ENCODE measurements at regions not wholly inside any gene's neighbourhood (a gene's known extent, or its start where the extent isn't known, plus 50 kb on each side); places are given as distances from the start of the nearest gene placed in this dataset.

- ATAC-seq = no peak
- no peak overlapping the region for H3K4me3 ChIP-seq
- no peaks in the 10 kb centered on the region for H3K27me3 ChIP-seq
- intact Hi-C loops (cut with DNase I) = no loop called here
- no peak for DNase-seq
- peaks cover 0 to 28% (median 0%) of the 10 kb centered on the region in 11 donors for H3K9me3 ChIP-seq
- no peaks in the 10 kb centered on the region for H3K4me1 ChIP-seq
- H3K36me3 ChIP-seq = no peaks in the 10 kb centered on the region
- 88 to 89% methylated on average over 7 of the region's 7 CpGs for WGBS, 2 donors
- TF ChIP-seq CTCF (IDR thresholded peaks at IDR 0.05) = no peak
- no peak overlapping the region for H3K27ac ChIP-seq
Observed at GRCh38 chr4:178340468-178340867, 898.2 kb upstream of the AGA start.

- no peaks in the 10 kb centered on the region for H3K27me3 ChIP-seq
- H3K9me3 ChIP-seq = peaks cover 0 to 3% (median 0%) of the 10 kb centered on the region in 11 donors
- DNase-seq = no peak
- H3K4me1 ChIP-seq = no peaks in the 10 kb centered on the region
- no peaks in the 10 kb centered on the region for H3K36me3 ChIP-seq
- intact Hi-C loops (cut with DNase I) = no loop called here
- no peak overlapping the region for H3K27ac ChIP-seq
- no peak for TF ChIP-seq CTCF (IDR thresholded peaks at IDR 0.05)
- no peak overlapping the region for H3K4me3 ChIP-seq
- ATAC-seq = no peak
Observed at GRCh38 chr4:178344096-178344495, 901.9 kb upstream of the AGA start.

- no peaks in the 10 kb centered on the region for H3K9me3 ChIP-seq
- ATAC-seq (no peak), DNase-seq (no peak)
- TF ChIP-seq CTCF (IDR thresholded peaks at IDR 0.05) = no peak
- H3K4me3 ChIP-seq = no peak overlapping the region
- intact Hi-C loops (cut with DNase I) = no loop called here
- no peak overlapping the region for H3K27ac ChIP-seq
- H3K4me1 ChIP-seq = no peaks in the 10 kb centered on the region
- no peaks in the 10 kb centered on the region for H3K36me3 ChIP-seq
- H3K27me3 ChIP-seq = no peaks in the 10 kb centered on the region
Observed at GRCh38 chr4:178347111-178347510, 904.9 kb upstream of the AGA start.

- H3K9me3 ChIP-seq = no peaks in the 10 kb centered on the region
- WGBS, 2 donors = 65 to 66% methylated on average over 4 of the region's 4 CpGs
- intact Hi-C loops (cut with DNase I) = no loop called here
- H3K27me3 ChIP-seq = no peaks in the 10 kb centered on the region
- H3K27ac ChIP-seq = no peak overlapping the region
- no peak for ATAC-seq
- H3K36me3 ChIP-seq = no peaks in the 10 kb centered on the region
- no peaks in the 10 kb centered on the region for H3K4me1 ChIP-seq
- H3K4me3 ChIP-seq = no peak overlapping the region
- no peak for TF ChIP-seq CTCF (IDR thresholded peaks at IDR 0.05)
- no peak for DNase-seq
Observed at GRCh38 chr4:178349601-178350000, 907.4 kb upstream of the AGA start.

- ATAC-seq = no peak
- TF ChIP-seq CTCF (IDR thresholded peaks at IDR 0.05) = no peak
- H3K9me3 ChIP-seq = peaks cover 0 to 14% (median 0%) of the 10 kb centered on the region in 11 donors
Observed at GRCh38 chr4:178351185-178351584, 908.9 kb upstream of the AGA start.

More at GRCh38 chr4:178351185-178351584, 908.9 kb upstream of the AGA start:
- intact Hi-C loops (cut with DNase I) = no loop called here
- H3K4me3 ChIP-seq = no peak overlapping the region
- no peak for DNase-seq
- no peaks in the 10 kb centered on the region for H3K27me3 ChIP-seq
- H3K4me1 ChIP-seq = no peaks in the 10 kb centered on the region
- H3K36me3 ChIP-seq = no peaks in the 10 kb centered on the region
- H3K27ac ChIP-seq = no peak overlapping the region
